HCT116 (cell line): ENCODE measurements at regions not wholly inside any gene's neighbourhood (a gene's known extent, or its start where the extent isn't known, plus 50 kb on each side); places are given as distances from the start of the nearest gene placed in this dataset.

ENCODE experiments used
- ATAC-seq: fragments of 200-7000 bp; cut with Tn5 transposase; 2 replicates; pipeline ENCODE4 v1.9.1; 2020; ENCODE audit warnings: mild to moderate bottlenecking, moderate library complexity
- BruUV-seq: library from RNA; stranded (reverse); fragments of 400-500 nt; replicated peaks from 2 replicates; lab custom pipeline; 2021; lab: Mats Ljungman, UMichigan
- CTCF ChIA-PET: fragments of 300-600 bp; sonication (Branson Sonifier 250); formaldehyde crosslinking; loops from one replicate; lab custom pipeline; 2021; ENCODE audit warnings: antibody characterized with exemption; lab: Charles Lee
- POLR2A ChIA-PET: fragments of 300-600, 350-600 bp; sonication (Branson Sonifier 250); formaldehyde crosslinking; loops from one replicate; lab custom pipeline; 2021; ENCODE audit warnings: antibody characterized with exemption; lab: Charles Lee
- RAD21 ChIA-PET, 2 experiments: fragments of 300-600 bp; sonication (Branson Sonifier 250); formaldehyde crosslinking; loops; one replicate each; lab custom pipeline; 2023; ENCODE audit warnings: low total read pairs in 2 of 2; ENCODE audit not compliant: uncharacterized antibody in 2 of 2, unreplicated experiment in 2 of 2, low non-redundant PET in 1 of 2; lab: Charles Lee
- DNase-seq: peaks from one replicate; pipeline ENCODE4 v3.0.0-alpha.2; 2010; ENCODE audit warnings: low read depth, low spot score
- H2AFZ ChIP-seq: fragments of 200-600 bp; shearing (Covaris generic), sonication (generic); 2 replicates; pipeline ENCODE4 v1.6.1; 2017; ENCODE audit warnings: low read depth, mixed run types, mixed read lengths, antibody characterized with exemption, low read length; ENCODE audit not compliant: poor library complexity, severe bottlenecking
- H3K27ac ChIP-seq: 2 replicates; pipeline ENCODE4 v1.5.1; 2012; ENCODE audit warnings: low read depth, low read length
- H3K27me3 ChIP-seq: fragments of 200-600 bp; sonication (generic); 2 replicates; pipeline ENCODE4 v1.6.1; 2016; ENCODE audit warnings: mixed run types, low read length, mixed read lengths; ENCODE audit not compliant: insufficient read depth
- H3K36me3 ChIP-seq, 2 experiments: fragments of 200-500 bp in 1 of 2; fragments of 200-600 bp in 1 of 2; sonication (Bioruptor generic) in 1 of 2; sonication (generic) in 1 of 2; 2 replicates each; pipeline versions ENCODE4 v1.5.1 to v1.6.1; 2014 to 2016; ENCODE audit warnings: low read length in 2 of 2, inconsistent platforms in 1 of 2, mixed read lengths in 1 of 2, mixed run types in 1 of 2; ENCODE audit not compliant: insufficient read depth in 2 of 2, control insufficient read depth in 1 of 2
- H3K4me1 ChIP-seq, 2 experiments: fragments of 200-600 bp in 1 of 2; sonication (generic) in 1 of 2; 2 replicates each; pipeline versions ENCODE4 v1.5.1 to v1.6.1; 2012 to 2017; ENCODE audit warnings: low read length in 2 of 2, inconsistent platforms in 1 of 2, mild to moderate bottlenecking in 1 of 2, mixed read lengths in 1 of 2, mixed run types in 1 of 2, moderate library complexity in 1 of 2; ENCODE audit not compliant: insufficient read depth in 2 of 2, control insufficient read depth in 1 of 2
- H3K4me2 ChIP-seq: fragments of 200-600 bp; sonication (generic); 2 replicates; pipeline ENCODE4 v1.6.1; 2017; ENCODE audit warnings: mixed run types, low read length, mixed read lengths
- H3K4me3 ChIP-seq, 2 experiments: fragments of 200-600 bp in 1 of 2; sonication (generic) in 1 of 2; replicated peaks in 1 of 2; 2 replicates each; pipeline ENCODE4 v1.5.1; 2011 to 2016; ENCODE audit warnings: low read length in 2 of 2, control low read depth in 1 of 2, low read depth in 1 of 2, mild to moderate bottlenecking in 1 of 2, mixed read lengths in 1 of 2, mixed run types in 1 of 2
- H3K79me2 ChIP-seq: fragments of 200-600 bp; sonication (generic); 2 replicates; pipeline ENCODE4 v1.6.1; 2017; ENCODE audit warnings: mild to moderate bottlenecking, mixed run types, low read length, moderate library complexity, mixed read lengths; ENCODE audit not compliant: insufficient read depth
- H3K9ac ChIP-seq: fragments of 200-600 bp; sonication (generic); 2 replicates; pipeline ENCODE4 v1.6.1; 2016; ENCODE audit warnings: low read length, mixed read lengths
- H3K9me2 ChIP-seq: fragments of 200-600 bp; sonication (generic), shearing (Covaris generic); 2 replicates; pipeline ENCODE4 v1.6.1; 2017; ENCODE audit warnings: mixed run types, mild to moderate bottlenecking, moderate library complexity; ENCODE audit not compliant: insufficient read depth
- H3K9me3 ChIP-seq, 2 experiments: fragments of 200-500 bp in 1 of 2; fragments of 200-600 bp in 1 of 2; sonication (Bioruptor generic) in 1 of 2; sonication (generic) in 1 of 2; 2 replicates each; pipeline ENCODE4 v1.6.1; 2014 to 2017; ENCODE audit warnings: low read length in 2 of 2, mixed read lengths in 2 of 2, inconsistent platforms in 1 of 2, low read depth in 1 of 2, mild to moderate bottlenecking in 1 of 2, mixed run types in 1 of 2, moderate library complexity in 1 of 2; ENCODE audit not compliant: control insufficient read depth in 1 of 2, insufficient read depth in 1 of 2
- H4K20me1 ChIP-seq: fragments of 200-600 bp; sonication (generic), shearing (Covaris generic); 2 replicates; pipeline ENCODE4 v1.6.1; 2017; ENCODE audit warnings: mixed run types, mild to moderate bottlenecking, moderate library complexity; ENCODE audit not compliant: insufficient read depth
- ATF3 ChIP-seq: IDR thresholded peaks from 2 replicates; pipeline ENCODE4 v1.6.1; 2012
- CEBPB ChIP-seq: IDR thresholded peaks from 2 replicates; pipeline ENCODE4 v1.6.1; 2012; ENCODE audit warnings: low read depth
- ELF1 ChIP-seq: IDR thresholded peaks from 2 replicates; pipeline ENCODE4 v1.6.1; 2012; ENCODE audit warnings: low read depth, borderline replicate concordance
- EZH2phosphoT487 ChIP-seq: fragments of 200-600 bp; IDR thresholded peaks from 2 replicates; pipeline ENCODE4 v1.6.1; 2018; ENCODE audit warnings: antibody characterized with exemption, borderline replicate concordance
- FOSL1 ChIP-seq: IDR thresholded peaks from 2 replicates; pipeline ENCODE4 v1.6.1; 2012; ENCODE audit warnings: low read depth
- JUND ChIP-seq: IDR thresholded peaks from 2 replicates; pipeline ENCODE4 v1.6.1; 2012
- MAX ChIP-seq: IDR thresholded peaks from 2 replicates; pipeline ENCODE4 v1.6.1; 2012
- POLR2A ChIP-seq: IDR thresholded peaks from 2 replicates; pipeline ENCODE4 v1.7.0; 2011; ENCODE audit warnings: borderline replicate concordance; ENCODE audit not compliant: insufficient read depth, insufficient read length; ENCODE audit errors: extremely low read depth
- POLR2AphosphoS5 ChIP-seq: IDR thresholded peaks from 2 replicates; pipeline ENCODE4 v1.6.1; 2011; ENCODE audit warnings: mild to moderate bottlenecking, low read depth, low read length, moderate library complexity
- RAD21 ChIP-seq: IDR thresholded peaks from 2 replicates; pipeline ENCODE4 v1.6.1; 2012; ENCODE audit warnings: low read depth, mild to moderate bottlenecking
- SIN3A ChIP-seq: IDR thresholded peaks from 2 replicates; pipeline ENCODE4 v1.6.1; 2012; ENCODE audit warnings: low read depth
- SP1 ChIP-seq: IDR thresholded peaks from 2 replicates; pipeline ENCODE4 v1.6.1; 2012; ENCODE audit warnings: low read depth
- YY1 ChIP-seq: IDR thresholded peaks from 2 replicates; pipeline ENCODE4 v1.6.1; 2011; ENCODE audit warnings: low read length, low read depth, moderate library complexity, mild to moderate bottlenecking; ENCODE audit not compliant: insufficient replicate concordance; ENCODE audit errors: extremely low read depth
- ZFX ChIP-seq: fragments of 450-650 bp; IDR thresholded peaks from 2 replicates; pipeline ENCODE4 v1.6.1; 2017
- ZNF274 ChIP-seq: fragments of 200-500 bp; sonication (Bioruptor generic); IDR thresholded peaks from 2 replicates; pipeline ENCODE4 v1.6.1; 2014; ENCODE audit warnings: mild to moderate bottlenecking, low read depth, low read length, inconsistent platforms
- intact Hi-C: fragments of 100-400 bp; cut with micrococcal nuclease; formaldehyde crosslinking; loops from 2 replicates; pipeline ENCODE4 v1.10.0; 2022
- TF ChIP-seq, protein P1 (sequence below), 3 experiments: fragments of 200-600 bp in 1 of 3; sonication (generic) in 1 of 3; IDR thresholded peaks in 2 of 3; conservative IDR thresholded peaks in 1 of 3; 2 replicates each; pipeline ENCODE4 v1.5.1; 2012 to 2017; ENCODE audit warnings: low read depth in 2 of 3, low read length in 2 of 3, antibody characterized with exemption in 1 of 3, borderline replicate concordance in 1 of 3, control low read depth in 1 of 3, mild to moderate bottlenecking in 1 of 3, mixed read lengths in 1 of 3, mixed run types in 1 of 3, moderate library complexity in 1 of 3; ENCODE audit not compliant: insufficient read depth in 1 of 3
- TF ChIP-seq, protein P2 (sequence below): IDR thresholded peaks from 2 replicates; pipeline ENCODE4 v1.6.1; 2011; ENCODE audit warnings: mild to moderate bottlenecking, low read length, moderate library complexity; ENCODE audit not compliant: insufficient replicate concordance; ENCODE audit errors: extremely low read depth

GRCh38 chr5:125301711-125302110 lies 555.3 kb upstream of the ZNF608 start:
- no peak for ATAC-seq
- Histone ChIP-seq H4K20me1 (no peaks in the 10 kb centered on the region), H3K9me3 (no peaks in the 10 kb centered on the region), H3K79me2 (no peaks in the 10 kb centered on the region), H3K4me1 (peaks cover 0 to 7% of the 10 kb centered on the region in 2 experiments; a peak in 3 of 4 replicates), H3K9me2 (no peaks in the 10 kb centered on the region), H3K4me3 (no peak overlapping the region), H3K36me3 (no peaks in the 10 kb centered on the region), H2AFZ (no peak overlapping the region), H3K4me2 (no peak overlapping the region), H3K9ac (no peak overlapping the region), H3K27me3 (no peaks in the 10 kb centered on the region), H3K27ac (no peak overlapping the region)
- CTCF ChIA-PET = no interaction called here
- POLR2A ChIA-PET = no interaction called here
- no TSS peak for BruUV-seq
- TF ChIP-seq POLR2A = no peak
- TF ChIP-seq RAD21 = no peak
- TF ChIP-seq, protein P1, sequence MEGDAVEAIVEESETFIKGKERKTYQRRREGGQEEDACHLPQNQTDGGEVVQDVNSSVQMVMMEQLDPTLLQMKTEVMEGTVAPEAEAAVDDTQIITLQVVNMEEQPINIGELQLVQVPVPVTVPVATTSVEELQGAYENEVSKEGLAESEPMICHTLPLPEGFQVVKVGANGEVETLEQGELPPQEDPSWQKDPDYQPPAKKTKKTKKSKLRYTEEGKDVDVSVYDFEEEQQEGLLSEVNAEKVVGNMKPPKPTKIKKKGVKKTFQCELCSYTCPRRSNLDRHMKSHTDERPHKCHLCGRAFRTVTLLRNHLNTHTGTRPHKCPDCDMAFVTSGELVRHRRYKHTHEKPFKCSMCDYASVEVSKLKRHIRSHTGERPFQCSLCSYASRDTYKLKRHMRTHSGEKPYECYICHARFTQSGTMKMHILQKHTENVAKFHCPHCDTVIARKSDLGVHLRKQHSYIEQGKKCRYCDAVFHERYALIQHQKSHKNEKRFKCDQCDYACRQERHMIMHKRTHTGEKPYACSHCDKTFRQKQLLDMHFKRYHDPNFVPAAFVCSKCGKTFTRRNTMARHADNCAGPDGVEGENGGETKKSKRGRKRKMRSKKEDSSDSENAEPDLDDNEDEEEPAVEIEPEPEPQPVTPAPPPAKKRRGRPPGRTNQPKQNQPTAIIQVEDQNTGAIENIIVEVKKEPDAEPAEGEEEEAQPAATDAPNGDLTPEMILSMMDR (IDR thresholded peaks at IDR 0.05 in 2 of 3, conservative IDR thresholded peaks at IDR 0.05 in 1 of 3; ENCODE audit: borderline replicate concordance in 1 of 3, insufficient read depth in 1 of 3, low read depth in 2 of 3, low read length in 2 of 3) = no peak
- TF ChIP-seq JUND = no peak
- no peak for TF ChIP-seq POLR2AphosphoS5
- no peak for TF ChIP-seq EZH2phosphoT487
- no peak for TF ChIP-seq FOSL1
- TF ChIP-seq MAX = no peak
- intact Hi-C loops = no loop called here
- DNase-seq = no peak
- RAD21 ChIA-PET = no interaction called here

DNA sequence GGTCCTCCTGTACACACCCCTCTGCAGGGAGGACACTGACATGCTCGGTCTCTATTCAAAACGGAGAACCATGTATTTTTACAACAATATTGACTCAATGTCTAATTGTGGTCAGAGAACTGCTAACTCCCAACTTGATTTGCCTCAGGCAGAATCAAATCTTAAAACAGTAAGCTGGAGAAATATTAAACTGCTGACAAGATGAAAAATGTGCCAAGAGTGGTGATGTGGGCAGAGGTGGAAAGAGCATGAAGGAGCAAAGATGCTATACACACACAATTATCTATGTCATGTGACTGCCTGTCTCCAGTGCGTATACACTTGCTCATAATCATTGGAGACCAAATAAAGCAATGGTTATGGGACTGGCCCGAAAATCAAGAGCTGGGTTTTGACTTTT lies 556.1 kb upstream of the ZNF608 start:
- H3K4me1 ChIP-seq = peaks cover 0 to 7% of the 10 kb centered on the region in 2 experiments; a peak in 3 of 4 replicates
- no peak for TF ChIP-seq ZNF274
- TF ChIP-seq FOSL1 = no peak
- no peak for TF ChIP-seq EZH2phosphoT487
- TF ChIP-seq, protein P2, sequence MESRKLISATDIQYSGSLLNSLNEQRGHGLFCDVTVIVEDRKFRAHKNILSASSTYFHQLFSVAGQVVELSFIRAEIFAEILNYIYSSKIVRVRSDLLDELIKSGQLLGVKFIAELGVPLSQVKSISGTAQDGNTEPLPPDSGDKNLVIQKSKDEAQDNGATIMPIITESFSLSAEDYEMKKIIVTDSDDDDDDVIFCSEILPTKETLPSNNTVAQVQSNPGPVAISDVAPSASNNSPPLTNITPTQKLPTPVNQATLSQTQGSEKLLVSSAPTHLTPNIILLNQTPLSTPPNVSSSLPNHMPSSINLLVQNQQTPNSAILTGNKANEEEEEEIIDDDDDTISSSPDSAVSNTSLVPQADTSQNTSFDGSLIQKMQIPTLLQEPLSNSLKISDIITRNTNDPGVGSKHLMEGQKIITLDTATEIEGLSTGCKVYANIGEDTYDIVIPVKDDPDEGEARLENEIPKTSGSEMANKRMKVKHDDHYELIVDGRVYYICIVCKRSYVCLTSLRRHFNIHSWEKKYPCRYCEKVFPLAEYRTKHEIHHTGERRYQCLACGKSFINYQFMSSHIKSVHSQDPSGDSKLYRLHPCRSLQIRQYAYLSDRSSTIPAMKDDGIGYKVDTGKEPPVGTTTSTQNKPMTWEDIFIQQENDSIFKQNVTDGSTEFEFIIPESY = no peak
- no peak for TF ChIP-seq CEBPB
- TF ChIP-seq RAD21 = no peak
- TF ChIP-seq SP1 = no peak
- TF ChIP-seq JUND = no peak
- no peak for TF ChIP-seq SIN3A
- no peak for TF ChIP-seq ATF3
- TF ChIP-seq YY1 = no peak
- TF ChIP-seq POLR2AphosphoS5 = no peak
- no peak for TF ChIP-seq ZFX
- TF ChIP-seq ELF1 = no peak
- RAD21 ChIA-PET = no interaction called here
- POLR2A ChIA-PET = no interaction called here
- intact Hi-C loops = no loop called here
- no peaks in the 10 kb centered on the region for H3K79me2 ChIP-seq
- H4K20me1 ChIP-seq = no peaks in the 10 kb centered on the region
- H3K4me3 ChIP-seq = no peak overlapping the region
- CTCF ChIA-PET = no interaction called here
- DNase-seq (no peak), ATAC-seq (no peak)
- no peak overlapping the region for H3K9ac ChIP-seq
- BruUV-seq = no TSS peak
- H3K9me3 ChIP-seq = no peaks in the 10 kb centered on the region
- no peaks in the 10 kb centered on the region for H3K36me3 ChIP-seq
- H3K4me2 ChIP-seq = no peak overlapping the region
- peak overlapping the region; percentile 33 for H2AFZ ChIP-seq
- no peaks in the 10 kb centered on the region for H3K27me3 ChIP-seq
- H3K27ac ChIP-seq = no peak overlapping the region
- H3K9me2 ChIP-seq = no peaks in the 10 kb centered on the region
